Mesenchymal stem cell (in vitro differentiated cells and primary cell): ENCODE measurements at regions not wholly inside any gene's neighbourhood (a gene's known extent, or its start where the extent isn't known, plus 50 kb on each side); places are given as distances from the start of the nearest gene placed in this dataset.

Experiments used
- DNase-seq: peaks from one replicate; pipeline ENCODE4 v3.0.0-alpha.2; 2013
- H2AFZ ChIP-seq: one replicate; pipeline ENCODE4 v1.6.1; 2013; ENCODE audit warnings: low read depth, mild to moderate bottlenecking, control low read depth, inconsistent platforms, low read length, moderate library complexity
- H2AK5ac ChIP-seq: 2 replicates; pipeline ENCODE4 v1.6.1; 2013; ENCODE audit warnings: low read length, moderate library complexity, mild to moderate bottlenecking, inconsistent platforms; ENCODE audit not compliant: severe bottlenecking
- H2BK120ac ChIP-seq: one replicate; pipeline ENCODE4 v1.6.1; 2013; ENCODE audit warnings: low read depth, mild to moderate bottlenecking, inconsistent platforms, low read length, moderate library complexity
- H2BK12ac ChIP-seq, 2 experiments: one replicate each; pipeline ENCODE4 v1.6.1; 2013; ENCODE audit warnings: inconsistent platforms in 2 of 2, low read length in 2 of 2, mild to moderate bottlenecking in 2 of 2, moderate library complexity in 2 of 2, control low read depth in 1 of 2
- H2BK15ac ChIP-seq: one replicate; pipeline ENCODE4 v1.6.1; 2013; ENCODE audit warnings: mild to moderate bottlenecking, low read depth, inconsistent platforms; ENCODE audit not compliant: poor library complexity, severe bottlenecking
- H2BK5ac ChIP-seq: 2 replicates; pipeline ENCODE4 v1.6.1; 2013; ENCODE audit warnings: low read depth, mild to moderate bottlenecking, low read length, control low read depth, inconsistent platforms; ENCODE audit not compliant: poor library complexity, severe bottlenecking
- H3K14ac ChIP-seq, 2 experiments: one replicate each; pipeline ENCODE4 v1.6.1; 2013; ENCODE audit warnings: inconsistent platforms in 2 of 2, low read length in 2 of 2, control low read depth in 1 of 2, mild to moderate bottlenecking in 1 of 2, moderate library complexity in 1 of 2
- H3K18ac ChIP-seq, 2 experiments: one replicate each; pipeline ENCODE4 v1.6.1; 2013; ENCODE audit warnings: inconsistent platforms in 2 of 2, low read length in 2 of 2, control low read depth in 1 of 2, low read depth in 1 of 2, mild to moderate bottlenecking in 1 of 2
- H3K23ac ChIP-seq, 2 experiments: one replicate each; pipeline ENCODE4 v1.6.1; 2013; ENCODE audit warnings: inconsistent platforms in 2 of 2, low read length in 2 of 2, mild to moderate bottlenecking in 2 of 2, moderate library complexity in 2 of 2, control low read depth in 1 of 2
- H3K27ac ChIP-seq: 2 replicates; pipeline ENCODE4 v1.5.1; 2013; ENCODE audit warnings: mild to moderate bottlenecking, moderate library complexity, low read length, control low read depth, inconsistent platforms; ENCODE audit not compliant: poor library complexity, severe bottlenecking
- H3K27me3 ChIP-seq, 2 experiments: 2 replicates each; pipeline versions ENCODE4 v1.6.1 to v1.7.0; 2013; ENCODE audit warnings: low read length in 2 of 2, mild to moderate bottlenecking in 2 of 2, moderate library complexity in 2 of 2, control low read depth in 1 of 2, inconsistent platforms in 1 of 2; ENCODE audit not compliant: control insufficient read depth in 1 of 2, insufficient read depth in 1 of 2
- H3K36me3 ChIP-seq, 2 experiments: 2 replicates each; pipeline versions ENCODE4 v1.6.1 to v1.7.0; 2013; ENCODE audit warnings: low read length in 2 of 2, control low read depth in 1 of 2, inconsistent platforms in 1 of 2, low read depth in 1 of 2, mild to moderate bottlenecking in 1 of 2; ENCODE audit not compliant: insufficient read depth in 2 of 2, control insufficient read depth in 1 of 2
- H3K4ac ChIP-seq, 2 experiments: one replicate each; pipeline ENCODE4 v1.6.1; 2013; ENCODE audit warnings: inconsistent platforms in 2 of 2, low read length in 2 of 2, mild to moderate bottlenecking in 2 of 2, moderate library complexity in 2 of 2, control low read depth in 1 of 2, low read depth in 1 of 2
- H3K4me1 ChIP-seq: 2 replicates; pipeline ENCODE4 v1.6.1; 2013; ENCODE audit warnings: low read depth, low read length, control low read depth; ENCODE audit not compliant: control insufficient read depth, insufficient read depth
- H3K4me2 ChIP-seq: 2 replicates; pipeline ENCODE4 v1.6.1; 2013; ENCODE audit warnings: low read length, mild to moderate bottlenecking, inconsistent platforms; ENCODE audit not compliant: poor library complexity, severe bottlenecking
- H3K4me3 ChIP-seq, 2 experiments: 2 replicates each; pipeline versions ENCODE4 v1.5.1 to v1.7.0; 2013; ENCODE audit warnings: low read length in 2 of 2, mild to moderate bottlenecking in 2 of 2, control low read depth in 1 of 2, low read depth in 1 of 2; ENCODE audit not compliant: insufficient read depth in 1 of 2
- H3K79me1 ChIP-seq: replicated peaks from 2 replicates; pipeline ENCODE4 v1.6.1; 2013; ENCODE audit warnings: mild to moderate bottlenecking, control low read depth, low read length, inconsistent platforms; ENCODE audit not compliant: poor library complexity, severe bottlenecking
- H3K9ac ChIP-seq: 2 replicates; pipeline ENCODE4 v1.7.0; 2013; ENCODE audit warnings: mild to moderate bottlenecking, low read length, moderate library complexity
- H3K9me3 ChIP-seq: 2 replicates; pipeline ENCODE4 v1.7.0; 2013; ENCODE audit warnings: mild to moderate bottlenecking, low read length; ENCODE audit not compliant: control insufficient read depth
- H4K8ac ChIP-seq: one replicate; pipeline ENCODE4 v1.6.1; 2013; ENCODE audit warnings: inconsistent platforms, mild to moderate bottlenecking, low read length, moderate library complexity
- H4K91ac ChIP-seq: one replicate; pipeline ENCODE4 v1.6.1; 2013; ENCODE audit warnings: mild to moderate bottlenecking, low read length, inconsistent platforms
- WGBS: methylation state at CpG from one replicate; pipeline ENCODE4 v1.1.7; 2013; ENCODE audit warnings: mixed read lengths; 5-methylcytosine and 5-hydroxymethylcytosine counted together

GRCh38 chr7:17532861-17533404, 234.5 kb downstream of the AHR start:
- peak overlapping the region; percentile 99 for H2BK12ac ChIP-seq
- H3K18ac ChIP-seq = peak overlapping the region; percentile 77 to 92
- H2AK5ac ChIP-seq = peak overlapping the region; percentile 90
- no peak overlapping the region for H3K23ac ChIP-seq
- peak overlapping the region in 1 of 2 experiments; percentile 95 for H3K14ac ChIP-seq
- H3K36me3 ChIP-seq = no peaks in the 10 kb centered on the region
- peak overlapping the region; percentile 92 for H4K91ac ChIP-seq
- WGBS = 0% methylated on average over 2 of the region's 2 CpGs
- no peak overlapping the region for H2AFZ ChIP-seq
- peak overlapping the region; percentile 82 for H3K27ac ChIP-seq
- H3K4me1 ChIP-seq = peaks cover 2% of the 10 kb centered on the region
- H3K9ac ChIP-seq = peak overlapping the region; percentile 61
- H2BK5ac ChIP-seq = no peak overlapping the region
- peak overlapping the region; percentile 86 for H2BK120ac ChIP-seq
- no peaks in the 10 kb centered on the region for H3K9me3 ChIP-seq
- H3K4me2 ChIP-seq = no peak overlapping the region
- DNase-seq = peak; percentile 98
- H3K79me1 ChIP-seq = peaks cover 9% of the 10 kb centered on the region
- peak overlapping the region in 1 of 2 experiments; percentile 99 for H3K4ac ChIP-seq
- no peaks in the 10 kb centered on the region for H3K27me3 ChIP-seq
- H4K8ac ChIP-seq = peak overlapping the region; percentile 78
- H3K4me3 ChIP-seq = no peak overlapping the region
- no peak overlapping the region for H2BK15ac ChIP-seq

GRCh38 chr7:17534348-17534747, 235.9 kb downstream of the AHR start:
- Histone ChIP-seq H3K27ac (no peak overlapping the region), H4K91ac (no peak overlapping the region), H3K79me1 (peaks cover 6% of the 10 kb centered on the region), H3K27me3 (no peaks in the 10 kb centered on the region), H2BK15ac (no peak overlapping the region), H4K8ac (no peak overlapping the region), H3K4me1 (peaks cover 2% of the 10 kb centered on the region), H2BK12ac (no peak overlapping the region), H2AFZ (no peak overlapping the region), H3K14ac (no peak overlapping the region), H3K4me2 (no peak overlapping the region), H2BK120ac (peak overlapping the region; percentile 61), H2BK5ac (no peak overlapping the region), H3K36me3 (no peaks in the 10 kb centered on the region), H3K18ac (no peak overlapping the region), H3K4me3 (no peak overlapping the region), H2AK5ac (no peak overlapping the region), H3K9me3 (no peaks in the 10 kb centered on the region), H3K23ac (no peak overlapping the region), H3K4ac (no peak overlapping the region), H3K9ac (no peak overlapping the region)
- no peak for DNase-seq
- 100% methylated on average over 1 of the region's 3 CpGs for WGBS

- H2BK12ac ChIP-seq = no peak overlapping the region
- no peak overlapping the region for H2BK15ac ChIP-seq
- H2BK120ac ChIP-seq = no peak overlapping the region
- peaks cover 2% of the 10 kb centered on the region for H3K4me1 ChIP-seq
- H3K9me3 ChIP-seq = no peaks in the 10 kb centered on the region
- no peak overlapping the region for H4K8ac ChIP-seq
- DNase-seq = peak; percentile 47
- H2AK5ac ChIP-seq = no peak overlapping the region
- H3K18ac ChIP-seq = no peak overlapping the region
- H3K4ac ChIP-seq = no peak overlapping the region
- H3K4me2 ChIP-seq = no peak overlapping the region
- no peak overlapping the region for H2AFZ ChIP-seq
- no peaks in the 10 kb centered on the region for H3K27me3 ChIP-seq
- H3K36me3 ChIP-seq = no peaks in the 10 kb centered on the region
- no peak overlapping the region for H2BK5ac ChIP-seq
- H4K91ac ChIP-seq = no peak overlapping the region
- no peak overlapping the region for H3K4me3 ChIP-seq
- no peak overlapping the region for H3K9ac ChIP-seq
- no peak overlapping the region for H3K23ac ChIP-seq
- H3K14ac ChIP-seq = no peak overlapping the region
- no peak overlapping the region for H3K27ac ChIP-seq
- H3K79me1 ChIP-seq = peaks cover 6% of the 10 kb centered on the region
- no CpG with 5 or more reads among the region's 1 CpG for WGBS
Measured at GRCh38 chr7:17535776-17536175, 237.3 kb downstream of the AHR start.

GRCh38 chr7:17544401-17544800, 245.9 kb downstream of the AHR start:
- no peak overlapping the region for H3K23ac ChIP-seq
- H2BK15ac ChIP-seq = no peak overlapping the region
- no peak overlapping the region for H3K27ac ChIP-seq
- H3K9me3 ChIP-seq = no peaks in the 10 kb centered on the region
- H2BK5ac ChIP-seq = no peak overlapping the region
- H3K4me1 ChIP-seq = no peaks in the 10 kb centered on the region
- H4K91ac ChIP-seq = no peak overlapping the region
- H3K9ac ChIP-seq = no peak overlapping the region
- no peak overlapping the region for H2BK120ac ChIP-seq
- H3K27me3 ChIP-seq = no peaks in the 10 kb centered on the region
- no peak overlapping the region for H3K14ac ChIP-seq
- peaks cover 10% of the 10 kb centered on the region for H3K79me1 ChIP-seq
- DNase-seq = no peak
- peak overlapping the region in 1 of 2 experiments; percentile 8 for H3K18ac ChIP-seq
- H2BK12ac ChIP-seq = no peak overlapping the region
- H2AK5ac ChIP-seq = no peak overlapping the region
- no peak overlapping the region for H4K8ac ChIP-seq
- H3K4me2 ChIP-seq = no peak overlapping the region
- no peak overlapping the region for H2AFZ ChIP-seq
- no peak overlapping the region for H3K4me3 ChIP-seq
- no peak overlapping the region for H3K4ac ChIP-seq
- no peaks in the 10 kb centered on the region for H3K36me3 ChIP-seq
- 90% methylated on average over 2 of the region's 2 CpGs for WGBS
